ENCODE measurements at regions not wholly inside any gene's neighbourhood (a gene's known extent, or its start where the extent isn't known, plus 50 kb on each side); places are given as distances from the start of the nearest gene placed in this dataset.
A peak's percentile ranks its signal among the peaks of the same experiment; 100 is the strongest.
"Not testable (repeated sequence)": the region's sequence is repeated elsewhere in the genome, so short reads cannot be mapped to it uniquely, and the experiment has no call there.

DNA sequence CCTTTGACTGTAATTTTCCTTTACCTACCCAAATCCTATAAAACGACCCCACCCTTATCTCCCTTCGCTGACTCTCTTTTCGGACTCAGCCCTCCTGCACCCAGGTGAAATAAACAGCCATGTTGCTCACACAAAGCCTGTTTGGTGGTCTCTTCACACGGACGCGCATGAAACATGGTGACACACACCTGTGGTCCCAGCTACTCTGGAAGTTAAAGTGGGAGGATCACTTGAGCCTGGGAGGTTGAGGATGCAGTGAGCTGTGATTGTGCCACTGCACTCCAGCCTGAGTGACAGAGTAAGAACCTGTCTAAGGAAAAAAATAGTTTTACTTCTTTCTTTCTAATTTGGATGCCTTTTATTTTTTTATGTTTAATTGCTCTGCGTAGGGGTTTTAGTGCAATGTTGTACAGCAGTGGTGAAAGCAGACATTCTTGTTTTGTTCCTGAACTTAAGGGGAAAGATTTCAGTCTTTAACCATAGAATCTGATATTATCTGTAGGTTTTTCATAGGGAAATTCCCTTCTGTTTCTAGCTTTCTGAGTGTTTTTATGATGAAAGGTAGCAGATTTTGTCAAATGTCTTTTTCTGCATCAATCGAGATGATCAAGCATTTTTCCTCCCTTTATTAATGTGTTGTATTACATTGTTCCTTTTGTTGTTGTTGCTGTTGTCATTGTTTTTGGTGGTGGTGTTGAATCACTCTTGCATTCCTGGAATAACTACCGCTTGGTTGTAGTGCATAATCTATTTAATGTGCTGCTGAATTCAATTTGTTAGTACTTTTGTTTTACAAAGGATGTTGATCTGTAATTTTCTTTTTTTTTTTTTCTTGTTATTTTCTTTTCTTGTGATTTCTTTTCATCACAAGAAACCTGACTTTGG, 497.4 kb downstream of the DISC1 start:
- no peak for DNase-seq

GRCh38 chr1:232117903-232118302, 491.3 kb downstream of the DISC1 start:
- not testable (repeated sequence) for DNase-seq

- no peak for DNase-seq
Observed at GRCh38 chr1:232114985-232115384, 488.4 kb downstream of the DISC1 start.

DNA sequence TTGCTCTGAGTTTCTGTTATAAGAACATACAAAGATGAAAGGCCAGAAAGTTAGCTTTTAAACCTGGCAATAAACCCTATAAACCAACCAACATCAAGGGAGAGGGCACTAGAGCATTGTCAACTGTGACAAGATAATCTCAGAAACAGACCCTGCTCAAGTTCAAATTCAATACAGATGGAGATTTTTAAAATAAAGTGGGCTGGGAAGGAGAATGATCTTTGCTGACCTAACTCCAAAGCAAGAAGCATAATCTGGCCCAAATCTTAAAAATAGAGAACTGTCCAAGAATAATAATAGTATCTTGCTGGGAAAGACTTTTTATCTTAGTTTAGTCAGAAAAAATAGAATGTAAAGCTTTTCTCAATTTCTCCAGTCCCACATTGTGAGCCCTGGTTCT, 485.5 kb downstream of the DISC1 start:
- DNase-seq = no peak

DNA sequence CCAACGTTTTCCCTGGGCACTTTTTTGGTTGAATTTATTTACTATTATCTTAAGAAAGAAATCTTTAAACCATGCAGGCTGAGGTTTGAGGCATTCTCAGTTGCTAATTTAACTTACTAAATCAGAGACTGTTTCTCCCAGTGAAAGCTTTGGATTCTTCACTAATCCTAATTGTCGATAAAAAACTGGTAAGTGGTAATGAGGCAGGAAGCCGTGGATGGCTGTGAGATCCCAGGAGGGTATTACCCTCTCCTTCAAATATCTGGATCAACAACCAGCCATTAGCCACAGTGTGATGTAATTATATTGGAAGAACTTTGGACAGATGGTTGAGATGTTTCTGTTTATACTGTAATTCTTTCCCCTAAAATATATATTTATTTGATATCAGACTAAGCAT, 485.0 kb downstream of the DISC1 start:
- no peak for DNase-seq

DNA sequence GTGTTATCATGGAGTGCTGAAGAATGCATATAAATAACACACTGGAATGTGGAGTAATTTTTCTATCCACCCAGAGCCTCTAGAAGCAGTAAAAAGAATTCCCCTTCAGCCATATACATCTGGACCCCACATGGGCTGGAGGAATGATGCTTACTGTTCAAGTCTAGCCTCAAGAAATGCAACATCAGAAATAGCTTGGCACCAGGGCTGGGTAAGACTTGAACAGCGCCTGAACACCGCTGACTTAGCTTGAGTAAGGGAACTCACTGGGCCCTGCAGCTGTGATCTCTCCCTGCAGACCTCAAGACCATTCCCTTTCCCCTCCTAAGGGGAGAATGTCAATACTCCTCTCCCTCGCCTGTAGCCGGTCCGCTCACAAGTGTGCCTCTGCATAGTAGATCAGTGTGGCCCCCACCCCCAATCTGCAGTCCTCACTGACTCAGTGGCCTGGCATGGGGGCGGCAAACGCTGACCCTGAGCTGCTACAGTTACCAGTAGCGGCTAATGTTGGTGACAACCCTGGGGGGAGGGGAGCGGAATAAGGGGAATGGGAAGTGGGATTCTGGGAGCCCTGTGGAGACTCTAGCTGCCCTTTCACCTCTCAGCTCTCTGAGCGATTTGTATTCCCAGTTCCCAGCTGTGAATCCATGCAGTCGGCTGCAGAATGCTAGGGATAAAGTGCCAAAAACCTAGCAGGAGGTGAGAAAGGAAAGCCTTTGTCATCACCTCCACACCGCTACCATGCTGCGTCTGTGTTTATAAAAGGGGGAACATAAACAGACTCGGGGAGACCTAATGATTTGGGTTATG, 483.9 kb downstream of the DISC1 start:
- DNase-seq = no peak

- no peak for DNase-seq
Observed at GRCh38 chr1:232109391-232109790, 482.8 kb downstream of the DISC1 start.

- DNase-seq = peak in 2 of 4 experiments; percentile 2 to 3
Observed at GRCh38 chr1:232108598-232108997, 482.0 kb downstream of the DISC1 start.

- no peak for DNase-seq
Observed at GRCh38 chr1:232106415-232106814, 479.8 kb downstream of the DISC1 start.

DNA sequence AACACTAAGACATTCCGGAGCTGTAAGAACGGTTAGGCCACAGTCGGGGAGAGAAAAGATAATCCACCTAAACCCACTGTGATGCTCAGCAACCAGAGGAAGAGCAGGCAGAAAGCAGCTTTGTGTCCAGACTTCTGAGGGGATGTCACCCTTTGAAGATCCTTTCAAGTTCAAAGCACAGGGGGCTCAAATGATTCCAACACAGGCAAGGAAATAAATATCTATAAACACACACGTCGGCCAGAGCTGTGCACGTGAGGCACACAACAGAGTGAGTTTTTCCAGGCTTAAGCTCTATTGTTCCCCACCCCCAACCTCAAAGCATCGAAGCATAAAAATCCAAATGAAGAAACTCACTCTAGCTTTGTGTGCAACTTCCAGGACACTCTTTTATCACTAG, 479.0 kb downstream of the DISC1 start:
- no peak for DNase-seq

GRCh38 chr1:232101231-232101630, 474.6 kb downstream of the DISC1 start:
- no peak for DNase-seq

DNA sequence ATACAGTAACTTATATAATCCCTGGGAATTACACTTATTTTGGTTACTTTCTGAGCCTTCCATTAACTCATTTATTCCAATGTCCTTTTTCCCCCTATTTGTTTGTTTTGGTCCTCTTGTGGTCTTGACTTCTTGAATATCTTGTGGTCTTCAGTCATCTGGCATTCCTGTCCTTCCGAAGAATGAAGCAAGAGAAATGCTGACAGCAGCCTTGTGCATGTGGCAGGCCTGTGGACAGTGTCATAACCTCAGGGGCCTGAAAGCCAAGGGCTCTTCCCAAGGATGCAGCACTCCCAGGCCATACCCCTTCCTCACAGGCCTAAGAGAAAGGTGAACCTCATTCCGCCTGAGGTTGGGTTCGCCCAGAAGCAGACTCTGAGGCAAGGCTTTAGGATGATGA, 470.2 kb downstream of the DISC1 start:
- no peak for DNase-seq
